Upper lobe of left lung (tissue), 4 donors: ENCODE measurements at regions not wholly inside any gene's neighbourhood (a gene's known extent, or its start where the extent isn't known, plus 50 kb on each side); places are given as distances from the start of the nearest gene placed in this dataset.
"Not testable (repeated sequence)": the region's sequence is repeated elsewhere in the genome, so short reads cannot be mapped to it uniquely, and the experiment has no call there.

Experiments used
- CTCF ChIP-seq, 6 experiments: fragments of 450-650 bp in 4 of 6; fragments of 200-600 bp in 2 of 6; sonication (generic) in 2 of 6; IDR thresholded peaks; one replicate each; pipeline ENCODE4 v1.5.1; 2016 to 2019; ENCODE audit warnings: antibody characterized with exemption in 6 of 6
- POLR2A ChIP-seq, 4 donors: fragments of 450-650 bp; IDR thresholded peaks; one replicate each; pipeline ENCODE4 v1.5.1; 2016 to 2017; ENCODE audit warnings: antibody characterized with exemption in 4 of 4, mild to moderate bottlenecking in 2 of 4
- POLR2AphosphoS5 ChIP-seq, 2 donors: sonication (generic); formaldehyde crosslinking; IDR thresholded peaks; one replicate each; pipeline ENCODE4 v1.5.1; 2017; ENCODE audit warnings: antibody characterized with exemption in 2 of 2

- not testable (repeated sequence) for TF ChIP-seq POLR2A, CTCF, POLR2AphosphoS5 (IDR thresholded peaks at IDR 0.05)
Measured at GRCh38 chr14:46568161-46568560, 83.4 kb downstream of the RPL10L start.
